ENCODE measurements at regions not wholly inside any gene's neighbourhood (a gene's known extent, or its start where the extent isn't known, plus 50 kb on each side); places are given as distances from the start of the nearest gene placed in this dataset.

DNA sequence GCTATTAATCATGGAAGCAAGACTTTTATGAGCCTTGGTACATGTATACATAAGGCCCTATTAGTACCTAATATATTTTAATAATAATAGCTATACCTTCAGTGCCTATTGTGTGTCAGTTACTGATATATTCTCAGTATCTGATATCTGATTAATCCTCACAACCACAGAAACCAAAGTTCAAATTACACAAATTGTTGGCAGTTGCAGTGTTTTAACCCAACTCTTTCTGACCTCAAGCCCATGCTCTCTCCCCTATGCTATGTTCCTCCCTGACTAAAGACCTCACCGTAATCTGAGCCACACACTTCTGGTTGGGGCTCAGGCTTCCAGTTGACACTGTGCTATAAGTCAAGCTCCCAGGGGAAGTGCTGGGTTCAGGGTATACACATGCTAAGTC, 214.4 kb downstream of the SPTSSA start:
- H3K27ac ChIP-seq (ENCODE audit: control insufficient read depth, insufficient read depth, low read length) = no peak overlapping the region
- H3K27me3 ChIP-seq (ENCODE audit: control insufficient read depth, extremely low read depth, insufficient read depth, low read length) = no peaks in the 10 kb centered on the region
- H3K9ac ChIP-seq (ENCODE audit: control insufficient read depth, extremely low read depth, insufficient read depth, low read length) = no peak overlapping the region
- TF ChIP-seq CTCF (optimal IDR thresholded peaks at IDR 0.05 in 1 of 3, IDR thresholded peaks at IDR 0.05 in 1 of 3, conservative IDR thresholded peaks at IDR 0.05 in 1 of 3; ENCODE audit: extremely low read depth in 1 of 3, insufficient read depth in 2 of 3, low read length in 3 of 3) (no peak), EZH2 (IDR thresholded peaks at IDR 0.05; ENCODE audit: low read length) (no peak)
- no peaks in the 10 kb centered on the region for H3K9me1 ChIP-seq (ENCODE audit: control insufficient read depth, extremely low read depth, insufficient read depth, low read length)
- H3K79me2 ChIP-seq (ENCODE audit: control insufficient read depth, insufficient read depth, low read length) = no peaks in the 10 kb centered on the region
- H3K4me2 ChIP-seq (ENCODE audit: control insufficient read depth, extremely low read depth, insufficient read depth, low read depth, low read length) = no peak overlapping the region
- no peaks in the 10 kb centered on the region for H3K36me3 ChIP-seq (ENCODE audit: control insufficient read depth in 2 of 2, extremely low read depth in 1 of 2, insufficient read depth in 2 of 2, low read length in 2 of 2)
- dilution Hi-C loops (cut with MboI; ENCODE audit: extremely low pct_ligation_motif_present, low sequenced_read_pairs) = no loop called here
- no peak overlapping the region for H2AFZ ChIP-seq (ENCODE audit: control insufficient read depth, low read length)
- no peak overlapping the region for H3K4me3 ChIP-seq (ENCODE audit: control insufficient read depth in 2 of 3, extremely low read depth in 1 of 3, insufficient read depth in 2 of 3, low read depth in 1 of 3, low read length in 3 of 3)
- H3K4me1 ChIP-seq (ENCODE audit: control insufficient read depth, extremely low read depth, insufficient read depth, low read length) = peaks cover 7% of the 10 kb centered on the region
- H3K9me3 ChIP-seq (ENCODE audit: control insufficient read depth, low read depth, low read length) = no peaks in the 10 kb centered on the region
- DNase-seq (ENCODE audit: low read depth, low spot score) (no peak), FAIRE-seq (no peak)
- H4K20me1 ChIP-seq (ENCODE audit: control insufficient read depth, extremely low read depth, insufficient read depth, low read length) = no peaks in the 10 kb centered on the region

DNA sequence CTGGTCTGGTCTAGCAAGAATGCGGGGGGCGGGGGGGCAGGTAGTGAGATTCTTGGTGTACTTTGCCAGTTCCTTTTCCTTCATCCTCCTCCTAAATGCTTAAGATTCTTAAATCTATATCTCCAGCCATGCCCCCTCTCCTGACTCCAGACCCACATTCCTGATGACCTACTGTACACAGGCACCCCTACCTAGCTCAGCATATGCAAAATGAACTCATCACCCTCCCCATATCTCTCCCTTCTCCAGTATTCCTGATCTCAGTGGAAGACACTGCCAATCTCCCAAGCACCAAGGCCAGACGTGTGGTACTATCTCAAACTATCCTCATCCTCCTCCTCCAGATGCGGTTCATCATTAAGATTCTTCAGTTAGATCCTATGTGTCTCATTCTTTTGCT, 215.8 kb downstream of the SPTSSA start:
- FAIRE-seq = no peak
- TF ChIP-seq CTCF (optimal IDR thresholded peaks at IDR 0.05 in 1 of 3, IDR thresholded peaks at IDR 0.05 in 1 of 3, conservative IDR thresholded peaks at IDR 0.05 in 1 of 3; ENCODE audit: extremely low read depth in 1 of 3, insufficient read depth in 2 of 3, low read length in 3 of 3) = no peak
- TF ChIP-seq EZH2 (IDR thresholded peaks at IDR 0.05; ENCODE audit: low read length) = no peak
- DNase-seq (ENCODE audit: low read depth, low spot score) = no peak
- dilution Hi-C loops (cut with MboI; ENCODE audit: extremely low pct_ligation_motif_present, low sequenced_read_pairs) = no loop called here
- no peaks in the 10 kb centered on the region for H3K9me3 ChIP-seq (ENCODE audit: control insufficient read depth, low read depth, low read length)
- H2AFZ ChIP-seq (ENCODE audit: control insufficient read depth, low read length) = no peak overlapping the region
- H3K4me2 ChIP-seq (ENCODE audit: control insufficient read depth, extremely low read depth, insufficient read depth, low read depth, low read length) = no peak overlapping the region
- H3K9ac ChIP-seq (ENCODE audit: control insufficient read depth, extremely low read depth, insufficient read depth, low read length) = no peak overlapping the region
- no peaks in the 10 kb centered on the region for H3K9me1 ChIP-seq (ENCODE audit: control insufficient read depth, extremely low read depth, insufficient read depth, low read length)
- no peaks in the 10 kb centered on the region for H3K36me3 ChIP-seq (ENCODE audit: control insufficient read depth in 2 of 2, extremely low read depth in 1 of 2, insufficient read depth in 2 of 2, low read length in 2 of 2)
- no peak overlapping the region for H3K27ac ChIP-seq (ENCODE audit: control insufficient read depth, insufficient read depth, low read length)
- no peaks in the 10 kb centered on the region for H3K27me3 ChIP-seq (ENCODE audit: control insufficient read depth, extremely low read depth, insufficient read depth, low read length)
- no peaks in the 10 kb centered on the region for H4K20me1 ChIP-seq (ENCODE audit: control insufficient read depth, extremely low read depth, insufficient read depth, low read length)
- H3K79me2 ChIP-seq (ENCODE audit: control insufficient read depth, insufficient read depth, low read length) = no peaks in the 10 kb centered on the region
- H3K4me3 ChIP-seq (ENCODE audit: control insufficient read depth in 2 of 3, extremely low read depth in 1 of 3, insufficient read depth in 2 of 3, low read depth in 1 of 3, low read length in 3 of 3) = no peak overlapping the region
- H3K4me1 ChIP-seq (ENCODE audit: control insufficient read depth, extremely low read depth, insufficient read depth, low read length) = no peaks in the 10 kb centered on the region

Measured in keratinocyte (primary cell).